ENCODE measurements at regions not wholly inside any gene's neighbourhood (a gene's known extent, or its start where the extent isn't known, plus 50 kb on each side); places are given as distances from the start of the nearest gene placed in this dataset.
A peak's percentile ranks its signal among the peaks of the same experiment; 100 is the strongest.

- DNase-seq (ENCODE audit: low read depth) = no peak
Observed at GRCh38 chr6:44012078-44012493, 115.2 kb downstream of the MRPL14 start.

DNA sequence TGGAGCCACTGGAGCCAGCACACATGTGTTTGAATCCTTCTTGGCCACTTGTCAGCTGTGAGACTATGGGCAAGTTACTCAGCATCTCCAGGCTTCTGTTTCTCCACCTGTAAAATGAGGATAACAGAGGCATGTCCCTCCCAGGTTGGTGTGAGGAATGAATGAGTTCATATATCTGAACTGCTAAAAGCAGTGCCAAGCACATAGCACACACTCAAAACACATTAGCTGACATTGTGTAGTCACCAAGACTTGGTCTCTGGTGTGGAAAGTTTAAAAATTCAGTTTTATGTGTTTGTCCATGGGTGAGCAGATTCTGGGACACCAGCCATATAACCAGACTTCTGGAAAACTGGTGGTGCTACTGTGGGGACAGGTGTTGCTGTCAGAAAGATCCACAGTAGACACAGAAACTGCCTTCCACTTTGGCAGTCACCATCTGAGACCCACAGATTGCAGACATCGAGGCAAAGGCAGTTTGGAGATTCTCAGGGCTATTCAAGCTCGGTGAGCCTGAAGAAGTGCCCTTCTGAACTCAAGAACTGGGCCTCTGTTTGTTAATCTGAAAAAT lies 115.8 kb downstream of the MRPL14 start:
- DNase-seq (ENCODE audit: low read depth) = no peak

DNA sequence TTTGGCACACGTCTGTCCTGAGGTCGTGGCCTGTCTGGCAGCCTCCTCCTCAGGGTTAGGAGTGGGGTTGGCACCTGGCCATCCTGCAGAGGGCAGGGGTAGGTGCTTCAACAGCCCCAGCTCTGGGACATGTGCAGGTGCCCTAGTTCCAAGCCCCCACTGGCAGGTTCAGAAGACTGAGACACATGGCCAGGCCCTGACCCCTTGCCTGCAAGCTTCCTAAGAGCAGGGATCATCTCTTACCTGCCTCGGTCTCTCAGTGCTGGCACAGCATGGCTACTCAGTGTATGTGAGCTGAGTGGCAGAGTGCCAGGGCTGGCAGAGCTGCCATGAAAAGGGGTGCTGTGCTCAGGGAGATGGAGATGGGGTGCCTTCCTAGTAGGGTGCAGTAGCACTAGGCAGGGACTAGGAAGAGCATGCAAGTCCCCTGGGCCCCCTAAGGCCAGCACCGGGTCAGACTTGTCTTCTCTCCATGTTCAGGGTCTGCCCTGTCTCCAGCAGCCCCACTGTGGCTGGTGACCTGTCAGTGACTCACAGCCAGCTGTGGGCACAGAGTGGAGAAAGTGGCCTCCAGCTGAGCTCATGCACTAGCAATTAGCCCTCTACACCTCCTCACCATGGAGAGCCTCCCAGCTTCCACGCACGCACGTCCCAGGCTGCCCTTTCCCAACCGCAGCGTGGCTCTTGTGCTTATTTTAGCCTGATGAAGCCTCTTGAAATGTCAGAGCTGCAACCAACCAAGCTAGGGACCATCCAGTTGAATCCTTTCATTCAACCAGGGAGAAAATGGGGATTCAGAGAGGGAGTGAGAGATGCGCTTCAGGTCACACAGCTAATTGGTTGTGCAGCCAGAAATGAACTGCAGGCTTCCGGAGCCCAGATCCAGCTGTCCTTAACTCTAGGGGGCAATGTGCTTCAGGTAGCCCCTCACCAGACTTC lies 116.6 kb downstream of the MRPL14 start:
- DNase-seq (ENCODE audit: low read depth) = no peak

DNA sequence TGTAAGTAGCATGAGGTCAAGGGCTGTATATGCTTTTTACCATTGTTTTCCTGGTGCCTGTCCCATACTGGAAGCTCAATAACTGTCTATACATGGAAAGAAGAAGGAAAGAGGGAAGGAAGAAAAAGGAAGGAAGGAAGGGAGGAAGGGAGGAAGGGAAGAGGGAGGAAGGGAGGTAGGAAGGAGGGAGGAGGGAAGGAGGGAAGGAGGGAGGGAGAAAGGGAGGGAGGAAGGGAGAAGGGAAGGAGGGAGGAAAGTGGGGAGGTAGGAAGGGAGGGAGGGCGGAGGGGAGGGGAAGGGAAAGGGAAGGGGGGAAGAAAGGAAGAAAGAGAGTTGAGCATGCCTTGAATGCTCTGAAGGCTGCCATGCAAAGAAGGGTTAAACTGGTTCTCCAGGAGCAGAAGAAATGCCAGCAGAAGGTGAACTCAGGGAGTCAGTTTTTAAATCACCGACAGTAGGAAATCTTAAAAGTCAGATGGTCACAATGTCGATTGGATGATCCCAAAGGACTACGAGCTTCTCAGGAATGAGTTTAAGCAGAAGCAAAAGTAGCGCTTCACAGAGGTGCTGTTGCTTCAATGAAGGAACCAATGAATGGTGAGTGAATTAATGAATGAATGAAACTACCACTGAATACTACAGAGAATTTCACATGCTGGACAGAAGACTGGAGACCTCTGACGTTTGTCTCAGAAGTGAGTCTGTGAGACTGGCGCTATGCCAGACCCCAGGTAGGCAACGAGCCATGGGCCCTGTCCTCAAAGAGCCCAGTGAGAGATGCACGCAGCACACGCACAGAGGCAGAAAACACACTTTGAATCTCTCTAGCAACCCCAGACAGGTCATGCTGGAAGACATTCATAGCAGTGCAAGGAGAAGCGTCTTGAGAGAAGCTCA lies 117.6 kb downstream of the MRPL14 start:
- DNase-seq (ENCODE audit: low read depth) = no peak

- no peak for DNase-seq (ENCODE audit: low read depth)
Observed at GRCh38 chr6:44008821-44009370, 118.4 kb downstream of the MRPL14 start.

GRCh38 chr6:44007818-44008621 lies 119.2 kb downstream of the MRPL14 start:
- DNase-seq (ENCODE audit: low read depth) = no peak

DNA sequence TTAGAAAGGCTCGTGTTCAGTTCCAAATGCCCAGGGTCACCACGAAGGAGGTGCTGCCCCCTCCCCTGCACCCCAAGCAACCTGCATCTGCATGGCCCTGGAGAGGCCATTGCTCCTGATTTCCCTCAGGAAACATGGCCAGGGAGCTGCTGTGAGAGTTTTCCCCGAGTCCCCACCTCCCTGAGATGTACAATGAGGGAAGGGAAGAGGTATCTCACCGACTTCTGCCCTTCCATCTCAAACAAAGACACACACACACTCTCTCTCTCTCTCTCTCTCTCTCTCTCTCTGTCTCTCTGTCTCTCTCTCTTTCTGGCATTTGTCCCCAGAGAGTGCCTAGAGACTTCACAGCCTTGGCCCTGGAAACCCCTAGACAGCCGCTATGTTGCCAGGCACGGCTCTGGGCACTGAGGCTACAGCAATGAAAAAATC lies 120.4 kb downstream of the MRPL14 start:
- DNase-seq (ENCODE audit: low read depth) = no peak

- DNase-seq (ENCODE audit: low read depth) = no peak
Observed at GRCh38 chr6:44006123-44006871, 121.0 kb downstream of the MRPL14 start.

GRCh38 chr6:44005507-44005903 lies 121.7 kb downstream of the MRPL14 start:
- no peak for DNase-seq (ENCODE audit: low read depth)

DNA sequence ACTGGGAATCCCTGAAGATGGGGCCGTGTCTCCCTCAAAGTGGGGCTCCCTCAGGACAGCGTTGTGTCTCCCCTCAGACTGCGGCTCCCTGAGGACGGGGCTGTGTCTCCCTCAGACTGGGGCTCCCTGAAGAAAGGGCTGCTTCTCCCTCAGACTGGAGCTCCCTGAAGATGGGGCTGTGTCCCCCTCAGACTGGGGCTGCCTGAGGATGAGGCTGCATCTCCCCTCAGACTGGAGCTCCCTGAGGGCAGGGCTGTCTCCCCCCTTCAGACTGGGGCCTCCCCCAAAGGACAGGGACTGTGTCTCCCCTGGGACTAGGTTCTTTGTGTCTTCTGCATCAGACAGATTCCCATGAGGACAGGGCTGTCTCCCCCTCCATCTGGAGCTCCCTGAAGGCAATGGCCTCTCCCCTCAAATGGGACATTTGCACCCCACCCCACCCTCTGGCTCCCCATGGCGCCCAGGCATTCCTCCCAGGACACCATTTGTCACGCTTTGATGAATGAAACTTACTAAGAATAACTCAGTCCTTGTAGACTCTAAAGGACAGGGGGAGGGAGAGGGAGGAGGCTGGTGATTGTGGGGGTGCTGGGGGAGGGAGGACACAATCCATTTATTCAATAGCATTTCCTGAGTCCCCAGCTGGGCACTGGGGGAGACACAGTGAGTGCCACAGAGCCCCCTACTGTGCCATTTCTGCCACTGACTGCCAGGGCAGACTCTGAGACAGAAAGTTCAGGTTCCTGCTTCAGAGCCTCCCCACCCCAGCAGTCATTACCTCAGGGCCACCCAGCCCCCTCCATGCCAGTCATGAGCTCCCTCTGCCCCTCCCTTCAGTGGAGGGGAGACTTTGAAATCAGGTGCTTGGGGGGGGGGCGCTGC lies 122.4 kb downstream of the MRPL14 start:
- no peak for DNase-seq (ENCODE audit: low read depth)

DNA sequence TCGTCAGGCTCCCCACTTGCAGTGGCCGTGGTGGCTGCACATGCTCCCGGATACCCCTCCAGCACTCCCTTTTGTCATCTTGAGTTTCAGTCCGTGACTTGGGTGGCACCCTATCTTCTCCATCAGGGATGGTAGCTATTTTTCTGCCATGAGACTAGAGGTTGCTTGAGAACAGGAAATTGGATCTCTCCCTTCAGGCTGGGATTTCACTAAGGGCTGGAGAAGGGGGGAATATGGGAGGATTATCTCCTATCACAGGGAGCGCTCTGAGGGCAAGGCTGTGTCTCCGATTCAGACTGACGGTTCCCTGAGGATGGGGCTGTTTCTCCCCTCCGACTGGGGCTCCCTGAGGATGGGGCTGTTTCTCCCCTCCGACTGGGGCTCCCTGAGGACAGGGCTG lies 123.1 kb downstream of the MRPL14 start:
- no peak for DNase-seq (ENCODE audit: low read depth)

DNA sequence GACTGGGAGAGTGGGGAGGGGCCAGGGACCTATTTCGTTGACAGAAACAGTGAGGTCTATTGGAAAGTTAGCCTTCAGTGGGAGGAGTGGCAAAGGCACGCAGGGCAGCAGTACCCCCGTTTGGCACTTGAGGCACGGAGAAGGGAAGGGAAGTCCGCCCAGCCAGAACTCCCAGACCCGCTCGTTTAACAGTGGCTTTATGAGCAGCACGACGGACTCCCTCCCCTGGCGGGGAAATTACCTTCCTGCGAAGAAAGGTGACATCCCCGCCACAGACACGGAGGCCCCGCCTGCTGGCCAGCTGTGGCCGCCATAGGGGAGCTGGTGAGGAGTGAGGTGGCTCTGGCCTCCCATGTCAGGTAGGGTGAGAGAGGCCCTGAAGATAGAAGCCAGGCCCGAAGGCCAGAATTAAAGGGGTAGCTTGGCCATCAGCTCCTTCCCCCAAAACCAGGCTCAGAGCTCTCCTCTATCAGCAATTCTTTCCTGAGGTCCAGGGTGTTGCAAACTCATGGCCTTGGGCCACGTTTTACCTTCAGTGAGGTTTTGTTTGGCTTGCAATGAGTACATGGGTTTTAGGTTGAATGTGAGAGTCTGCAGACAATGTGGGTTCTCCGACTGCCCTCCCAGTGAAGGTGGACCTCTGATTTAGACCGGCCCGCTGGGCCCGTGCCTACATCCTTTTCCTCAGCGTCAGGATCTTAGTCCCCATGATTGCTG lies 123.7 kb downstream of the MRPL14 start:
- DNase-seq (ENCODE audit: low read depth) = no peak

GRCh38 chr6:44002593-44003344 lies 124.5 kb downstream of the MRPL14 start:
- DNase-seq (ENCODE audit: low read depth) = peak; percentile 30

- DNase-seq (ENCODE audit: low read depth) = no peak
Observed at GRCh38 chr6:44002067-44002592, 125.1 kb downstream of the MRPL14 start.

DNA sequence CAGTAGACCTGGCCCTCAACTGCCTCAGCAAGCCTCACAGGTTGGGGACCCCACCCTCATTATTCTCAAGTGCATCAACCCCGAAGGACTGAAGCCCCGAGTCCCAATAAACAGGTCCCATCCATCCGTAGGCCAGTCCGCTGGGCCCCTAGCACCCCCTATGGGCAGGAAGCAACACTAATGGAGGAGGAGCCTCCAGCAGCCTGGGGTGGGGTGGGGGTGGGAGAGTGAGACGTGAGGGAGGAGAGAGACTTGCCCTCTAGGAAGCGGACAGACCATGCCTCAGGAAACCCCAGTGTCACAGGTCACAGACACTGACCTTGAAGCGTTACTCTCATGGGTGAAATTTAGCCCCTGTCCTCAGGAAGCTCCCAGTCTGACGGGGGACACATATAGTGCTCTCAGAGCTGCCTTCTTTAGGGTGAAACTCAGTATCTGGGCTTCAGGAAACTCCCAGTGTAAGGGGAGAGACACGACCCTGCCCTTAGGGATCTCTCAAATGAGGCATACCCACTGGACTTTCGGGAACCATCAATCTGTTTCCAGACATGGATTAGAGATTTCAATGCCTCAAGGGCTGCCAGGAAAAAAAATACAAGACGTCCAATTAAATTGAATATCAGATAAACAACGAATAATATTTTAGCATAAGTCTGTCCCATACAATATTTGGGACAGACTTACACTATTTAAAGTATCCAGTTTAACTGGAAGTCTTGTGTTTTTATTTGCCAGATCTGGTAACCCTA lies 125.8 kb downstream of the MRPL14 start:
- DNase-seq (ENCODE audit: low read depth) = no peak

GRCh38 chr6:44000164-44000842 lies 126.9 kb downstream of the MRPL14 start:
- no peak for DNase-seq (ENCODE audit: low read depth)

GRCh38 chr6:43999628-44000027 lies 127.6 kb downstream of the MRPL14 start:
- no peak for DNase-seq (ENCODE audit: low read depth)
